GM19468 (cell line): ENCODE measurements at regions not wholly inside any gene's neighbourhood (a gene's known extent, or its start where the extent isn't known, plus 50 kb on each side); places are given as distances from the start of the nearest gene placed in this dataset.
"Not testable (repeated sequence)": the region's sequence is repeated elsewhere in the genome, so short reads cannot be mapped to it uniquely, and the experiment has no call there.

ENCODE experiments used
- ATAC-seq: cut with Tn5 transposase; IDR thresholded peaks from one replicate; pipeline ENCODE4 v1.9.1; 2021; ENCODE audit warnings: mild to moderate bottlenecking, moderate library complexity, moderate number of reproducible peaks; ENCODE audit not compliant: unreplicated experiment; ENCODE audit errors: extremely low read depth

GRCh38 chr21:5975719-5976118 is 4545.7 kb upstream of the TPTE start:
- ATAC-seq = not testable (repeated sequence)

- not testable (repeated sequence) for ATAC-seq
Measured at GRCh38 chr21:5997586-5997985, 4523.8 kb upstream of the TPTE start.

- ATAC-seq = not testable (repeated sequence)
Measured at GRCh38 chr21:6015422-6016057, 4505.8 kb upstream of the TPTE start.

GRCh38 chr21:6020460-6020859 is 4500.9 kb upstream of the TPTE start:
- ATAC-seq = not testable (repeated sequence)

- not testable (repeated sequence) for ATAC-seq
Measured at GRCh38 chr21:6020953-6021716, 4500.2 kb upstream of the TPTE start.

- ATAC-seq = not testable (repeated sequence)
Measured at GRCh38 chr21:6021717-6022270, 4499.6 kb upstream of the TPTE start.

GRCh38 chr21:6023331-6023730 is 4498.1 kb upstream of the TPTE start:
- not testable (repeated sequence) for ATAC-seq

GRCh38 chr21:6025139-6025538 is 4496.2 kb upstream of the TPTE start:
- ATAC-seq = not testable (repeated sequence)

GRCh38 chr21:6027497-6027896 is 4493.9 kb upstream of the TPTE start:
- ATAC-seq = not testable (repeated sequence)

- ATAC-seq = not testable (repeated sequence)
Measured at GRCh38 chr21:6034124-6034678, 4487.2 kb upstream of the TPTE start.

GRCh38 chr21:6034820-6035473 is 4486.4 kb upstream of the TPTE start:
- ATAC-seq = not testable (repeated sequence)

- not testable (repeated sequence) for ATAC-seq
Measured at GRCh38 chr21:6035474-6036155, 4485.8 kb upstream of the TPTE start.

- ATAC-seq = not testable (repeated sequence)
Measured at GRCh38 chr21:6039224-6039623, 4482.2 kb upstream of the TPTE start.

GRCh38 chr21:6040095-6040494 is 4481.3 kb upstream of the TPTE start:
- ATAC-seq = not testable (repeated sequence)

GRCh38 chr21:6043430-6044275 is 4477.7 kb upstream of the TPTE start:
- ATAC-seq = not testable (repeated sequence)

- not testable (repeated sequence) for ATAC-seq
Measured at GRCh38 chr21:6044695-6045094, 4476.7 kb upstream of the TPTE start.

GRCh38 chr21:6049930-6050329 is 4471.5 kb upstream of the TPTE start:
- ATAC-seq = not testable (repeated sequence)

- ATAC-seq = not testable (repeated sequence)
Measured at GRCh38 chr21:6052109-6052508, 4469.3 kb upstream of the TPTE start.

GRCh38 chr21:6053145-6053544 is 4468.2 kb upstream of the TPTE start:
- ATAC-seq = not testable (repeated sequence)
